LNCaP clone FGC (cell line): ENCODE measurements at regions not wholly inside any gene's neighbourhood (a gene's known extent, or its start where the extent isn't known, plus 50 kb on each side); places are given as distances from the start of the nearest gene placed in this dataset.

Experiments
- DNase-seq: peaks from one replicate; pipeline ENCODE4 v3.0.0-alpha.2; 2011; ENCODE audit warnings: low read depth
- H3K4me3 ChIP-seq: 2 replicates; pipeline ENCODE4 v1.5.1; 2011; ENCODE audit warnings: mild to moderate bottlenecking, low read depth, low read length, control low read depth
- TF ChIP-seq, protein P1 (sequence below): IDR thresholded peaks from 2 replicates; pipeline ENCODE4 v1.5.1; 2012; ENCODE audit warnings: mild to moderate bottlenecking; ENCODE audit not compliant: control insufficient read depth, insufficient read depth; ENCODE audit errors: extremely low read depth

DNA sequence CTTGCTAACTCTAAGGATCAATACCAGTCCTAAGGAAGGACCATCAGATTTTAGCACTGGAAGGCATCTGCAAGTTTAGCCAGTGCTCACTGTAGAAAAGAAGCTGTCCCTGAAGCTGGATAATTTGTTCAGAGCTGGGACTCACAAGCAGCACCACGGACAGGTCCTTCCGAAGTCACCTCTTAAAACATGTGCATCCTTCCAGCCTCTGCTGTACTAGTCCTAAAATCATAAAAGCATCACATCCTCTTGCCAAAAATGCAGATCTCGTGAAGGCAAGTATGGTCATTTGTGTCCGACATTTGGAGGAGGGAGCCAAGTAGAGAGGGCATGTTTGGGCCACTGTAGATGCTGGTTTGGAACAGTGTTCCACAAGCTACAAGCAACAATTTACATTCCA lies 506.9 kb downstream of the RBFOX1 start:
- no peak overlapping the region for H3K4me3 ChIP-seq
- DNase-seq: no peak
- TF ChIP-seq, protein P1, sequence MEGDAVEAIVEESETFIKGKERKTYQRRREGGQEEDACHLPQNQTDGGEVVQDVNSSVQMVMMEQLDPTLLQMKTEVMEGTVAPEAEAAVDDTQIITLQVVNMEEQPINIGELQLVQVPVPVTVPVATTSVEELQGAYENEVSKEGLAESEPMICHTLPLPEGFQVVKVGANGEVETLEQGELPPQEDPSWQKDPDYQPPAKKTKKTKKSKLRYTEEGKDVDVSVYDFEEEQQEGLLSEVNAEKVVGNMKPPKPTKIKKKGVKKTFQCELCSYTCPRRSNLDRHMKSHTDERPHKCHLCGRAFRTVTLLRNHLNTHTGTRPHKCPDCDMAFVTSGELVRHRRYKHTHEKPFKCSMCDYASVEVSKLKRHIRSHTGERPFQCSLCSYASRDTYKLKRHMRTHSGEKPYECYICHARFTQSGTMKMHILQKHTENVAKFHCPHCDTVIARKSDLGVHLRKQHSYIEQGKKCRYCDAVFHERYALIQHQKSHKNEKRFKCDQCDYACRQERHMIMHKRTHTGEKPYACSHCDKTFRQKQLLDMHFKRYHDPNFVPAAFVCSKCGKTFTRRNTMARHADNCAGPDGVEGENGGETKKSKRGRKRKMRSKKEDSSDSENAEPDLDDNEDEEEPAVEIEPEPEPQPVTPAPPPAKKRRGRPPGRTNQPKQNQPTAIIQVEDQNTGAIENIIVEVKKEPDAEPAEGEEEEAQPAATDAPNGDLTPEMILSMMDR: no peak

- no peak for DNase-seq
- no peak overlapping the region for H3K4me3 ChIP-seq
- TF ChIP-seq, protein P1: no peak
These were observed 502.3 kb downstream of the RBFOX1 start for GRCh38 chr16:7834771-7835431.

DNA sequence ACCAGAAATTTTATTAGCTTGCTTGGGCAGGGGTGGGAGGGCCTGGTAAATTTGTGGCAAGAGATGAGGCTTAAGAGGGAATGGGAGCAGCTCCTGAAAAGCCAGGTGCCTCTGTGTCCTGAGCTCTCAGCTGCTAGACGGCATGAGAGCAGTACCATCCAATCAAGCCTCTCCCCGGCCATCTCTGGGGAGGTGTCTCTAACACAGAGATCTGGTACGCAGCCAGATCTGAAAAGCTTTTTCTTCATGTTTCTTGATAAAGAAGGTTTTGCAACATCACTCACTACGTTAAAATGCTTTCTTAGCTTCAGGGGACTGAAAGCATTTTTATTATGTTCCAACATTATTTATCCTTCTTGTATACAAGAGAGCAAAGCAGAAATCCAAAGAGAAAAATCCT lies 488.2 kb downstream of the RBFOX1 start:
- TF ChIP-seq, protein P1: no peak
- no peak overlapping the region for H3K4me3 ChIP-seq
- DNase-seq: no peak

GRCh38 chr16:7805686-7806396 lies 473.2 kb downstream of the RBFOX1 start:
- no peak for DNase-seq
- no peak overlapping the region for H3K4me3 ChIP-seq
- TF ChIP-seq, protein P1: no peak

DNA sequence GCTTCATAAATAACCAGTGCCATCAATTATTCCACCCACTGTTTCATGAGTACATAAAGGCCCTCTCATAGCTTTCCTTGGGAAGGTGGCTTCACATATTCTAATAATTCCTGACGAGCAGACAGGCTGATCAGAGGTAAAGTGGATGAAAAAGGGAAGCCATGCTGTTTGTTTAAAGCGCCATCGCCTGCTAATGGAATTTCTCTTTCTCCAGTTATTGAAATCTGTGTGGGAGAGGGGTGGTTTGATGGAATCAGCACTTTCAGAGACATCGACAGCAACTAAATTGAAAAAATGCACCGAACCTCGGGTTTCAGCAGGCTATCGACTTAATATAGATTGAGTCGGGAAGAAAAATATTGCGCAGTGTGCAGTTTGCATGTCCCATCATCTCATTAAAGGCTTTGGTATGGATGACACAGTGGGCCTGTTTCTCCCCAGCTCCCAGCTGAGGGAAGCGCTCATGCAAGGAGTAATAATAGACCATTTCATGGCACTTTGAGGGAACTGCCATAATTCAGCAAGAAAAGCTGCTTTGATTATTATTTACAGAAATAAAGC lies 472.1 kb downstream of the RBFOX1 start:
- H3K4me3 ChIP-seq: no peak overlapping the region
- no peak for DNase-seq
- TF ChIP-seq, protein P1: no peak

DNA sequence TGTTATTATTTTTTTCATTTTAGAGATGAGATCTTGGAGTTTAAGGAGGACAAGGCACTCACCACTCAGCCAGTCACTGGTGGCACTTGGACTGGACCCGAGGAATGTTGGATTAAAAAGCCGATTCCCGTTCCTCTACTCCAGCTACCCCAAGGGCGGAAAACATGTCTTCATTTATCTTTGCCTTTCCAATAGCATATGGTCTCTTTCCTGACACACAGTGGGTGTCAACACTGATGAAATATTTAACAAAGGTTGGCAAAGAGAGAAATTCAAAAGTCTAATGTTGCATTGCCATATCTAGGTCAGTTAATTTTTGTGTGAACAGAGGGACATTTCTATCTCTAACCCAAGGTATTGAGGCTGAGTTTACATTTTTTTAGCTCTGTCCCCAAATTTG lies 459.7 kb downstream of the RBFOX1 start:
- DNase-seq: no peak
- no peak overlapping the region for H3K4me3 ChIP-seq
- TF ChIP-seq, protein P1: no peak
